SK-N-SH (cell line): ENCODE measurements at regions not wholly inside any gene's neighbourhood (a gene's known extent, or its start where the extent isn't known, plus 50 kb on each side); places are given as distances from the start of the nearest gene placed in this dataset.

Experiments
- CTCF ChIA-PET: fragments of 300-600, 350-600 bp; formaldehyde crosslinking; extraction: SDS; loops from one replicate; lab custom pipeline; 2021; lab: Yijun Ruan, JAX
- POLR2A ChIA-PET: fragments of 350-600 bp; sonication (Branson Sonifier 250); formaldehyde crosslinking; extraction: SDS; loops from one replicate; lab custom pipeline; 2020; ENCODE audit warnings: antibody characterized with exemption, inconsistent platforms; lab: Yijun Ruan, JAX
- DNase-seq: peaks from one replicate; pipeline ENCODE4 v3.0.0; 2012
- H2AFZ ChIP-seq: fragments of 200-600 bp; sonication (generic); 2 replicates; pipeline ENCODE4 v1.8.1; 2016; ENCODE audit warnings: antibody characterized with exemption, mild to moderate bottlenecking, low read depth
- H3F3A ChIP-seq: fragments of 200-600 bp; sonication (generic); replicated peaks from 2 replicates; pipeline ENCODE3; 2016; ENCODE audit warnings: antibody characterized with exemption, mild to moderate bottlenecking; ENCODE audit not compliant: insufficient read depth
- H3K27ac ChIP-seq, 2 experiments: fragments of 200-500 bp in 1 of 2; fragments of 200-600 bp in 1 of 2; sonication (Bioruptor generic) in 1 of 2; sonication (generic), shearing (Covaris generic) in 1 of 2; 2 replicates each; pipeline versions ENCODE4 v1.5.1 to v1.6.1; 2014 to 2016; ENCODE audit warnings: low read depth in 2 of 2, inconsistent platforms in 1 of 2, low read length in 1 of 2, mild to moderate bottlenecking in 1 of 2, mixed read lengths in 1 of 2
- H3K27me3 ChIP-seq: fragments of 200-600 bp; sonication (generic), shearing (Covaris generic); 2 replicates; pipeline ENCODE4 v1.6.1; 2016; ENCODE audit warnings: mixed run types; ENCODE audit not compliant: insufficient read depth
- H3K36me3 ChIP-seq, 2 experiments: fragments of 200-500 bp in 1 of 2; fragments of 200-600 bp in 1 of 2; sonication (Bioruptor generic) in 1 of 2; sonication (generic) in 1 of 2; replicated peaks in 1 of 2; 2 replicates each; pipeline versions ENCODE3 to v1.5.1; 2014 to 2016; ENCODE audit warnings: low read length in 1 of 2, mild to moderate bottlenecking in 1 of 2; ENCODE audit not compliant: insufficient read depth in 2 of 2, control insufficient read depth in 1 of 2
- H3K4me1 ChIP-seq, 2 experiments: fragments of 200-500 bp in 1 of 2; fragments of 200-600 bp in 1 of 2; sonication (Bioruptor generic) in 1 of 2; sonication (generic), shearing (Covaris generic) in 1 of 2; 2 replicates each; pipeline versions ENCODE4 v1.5.1 to v1.6.1; 2014 to 2016; ENCODE audit warnings: low read depth in 1 of 2, low read length in 1 of 2, mixed run types in 1 of 2; ENCODE audit not compliant: insufficient read depth in 2 of 2, control insufficient read depth in 1 of 2
- H3K4me2 ChIP-seq: fragments of 200-600 bp; sonication (generic), shearing (Covaris generic); 2 replicates; pipeline ENCODE4 v1.6.1; 2017; ENCODE audit warnings: mixed run types
- H3K4me3 ChIP-seq, 2 experiments: fragments of 200-500 bp in 1 of 2; fragments of 200-600 bp in 1 of 2; sonication (Bioruptor generic) in 1 of 2; sonication (generic), shearing (Covaris generic) in 1 of 2; 2 replicates each; pipeline versions ENCODE4 v1.5.1 to v1.8.1; 2014 to 2016; ENCODE audit warnings: low read depth in 2 of 2, inconsistent platforms in 1 of 2, low read length in 1 of 2, mild to moderate bottlenecking in 1 of 2, mixed read lengths in 1 of 2, moderate library complexity in 1 of 2
- H3K79me2 ChIP-seq: fragments of 200-600 bp; sonication (generic); 2 replicates; pipeline ENCODE4 v1.8.1; 2017; ENCODE audit warnings: mild to moderate bottlenecking; ENCODE audit not compliant: insufficient read depth
- H3K9ac ChIP-seq: fragments of 200-600 bp; sonication (generic); 2 replicates; pipeline ENCODE4 v1.6.1; 2017; ENCODE audit warnings: mixed run types
- H3K9me2 ChIP-seq: fragments of 200-600 bp; sonication (generic); 2 replicates; pipeline ENCODE4 v1.6.1; 2017; ENCODE audit warnings: mixed run types
- H3K9me3 ChIP-seq: fragments of 200-600 bp; sonication (generic); 2 replicates; pipeline ENCODE4 v1.6.1; 2017; ENCODE audit warnings: mixed run types, mild to moderate bottlenecking, moderate library complexity
- H4K20me1 ChIP-seq: fragments of 200-600 bp; sonication (generic); 2 replicates; pipeline ENCODE4 v1.6.1; 2017; ENCODE audit warnings: mild to moderate bottlenecking, mixed run types; ENCODE audit not compliant: insufficient read depth
- EP300 ChIP-seq, 2 experiments: IDR thresholded peaks; 2 replicates each; pipeline versions ENCODE4 v1.4.0 to v1.6.1; 2012; ENCODE audit warnings: borderline replicate concordance in 1 of 2, low read depth in 1 of 2, low read length in 1 of 2
- EZH2phosphoT487 ChIP-seq: fragments of 200-600 bp; sonication (generic); IDR thresholded peaks from 2 replicates; pipeline ENCODE4 v1.6.1; 2017; ENCODE audit warnings: low read depth, mixed run types, mild to moderate bottlenecking, antibody characterized with exemption, moderate library complexity, borderline replicate concordance
- FOXJ3 ChIP-seq: sonication (generic); formaldehyde crosslinking; IDR thresholded peaks from 2 replicates; pipeline ENCODE4 v1.5.1; 2020; ENCODE audit warnings: mild to moderate bottlenecking, missing genetic modification reagents
- FOXM1 ChIP-seq: IDR thresholded peaks from 2 replicates; pipeline ENCODE4 v1.4.0; 2012; ENCODE audit warnings: low read depth, mild to moderate bottlenecking
- GATA2 ChIP-seq: sonication (generic); formaldehyde crosslinking; IDR thresholded peaks from 2 replicates; pipeline ENCODE4 v1.5.0; 2020; ENCODE audit warnings: mild to moderate bottlenecking, missing genetic modification reagents
- MAX ChIP-seq: IDR thresholded peaks from 2 replicates; pipeline ENCODE4 v1.4.0; 2012; ENCODE audit warnings: low read depth
- MEF2A ChIP-seq: IDR thresholded peaks from 2 replicates; pipeline ENCODE4 v1.4.0; 2012; ENCODE audit warnings: low read depth, borderline replicate concordance
- NFIC ChIP-seq: IDR thresholded peaks from 2 replicates; pipeline ENCODE4 v1.4.0; 2012; ENCODE audit warnings: borderline replicate concordance
- PBX3 ChIP-seq: IDR thresholded peaks from 2 replicates; pipeline ENCODE4; 2012
- POLR2AphosphoS5 ChIP-seq: IDR thresholded peaks from 2 replicates; pipeline ENCODE4 v1.6.1; 2012; ENCODE audit warnings: low read depth, low read length
- RCOR1 ChIP-seq: fragments of 150-350 bp; IDR thresholded peaks from 2 replicates; pipeline ENCODE4 v1.6.1; 2017; ENCODE audit warnings: antibody characterized with exemption, low read length
- RFX5 ChIP-seq: IDR thresholded peaks from 2 replicates; pipeline ENCODE4 v1.6.1; 2012; ENCODE audit warnings: mild to moderate bottlenecking, improper control_type of control experiment, low read length
- RXRA ChIP-seq: IDR thresholded peaks from 2 replicates; pipeline ENCODE4 v1.4.0; 2012; ENCODE audit warnings: low read depth, mild to moderate bottlenecking, borderline replicate concordance
- TEAD4 ChIP-seq: IDR thresholded peaks from 2 replicates; pipeline ENCODE4 v1.4.0; 2012; ENCODE audit warnings: mild to moderate bottlenecking, borderline replicate concordance; ENCODE audit not compliant: insufficient read depth
- USF1 ChIP-seq: IDR thresholded peaks from 2 replicates; pipeline ENCODE4 v1.4.0; 2012; ENCODE audit warnings: low read depth, borderline replicate concordance
- USF2 ChIP-seq: fragments of 150-350 bp; IDR thresholded peaks from 2 replicates; pipeline ENCODE4 v1.6.1; 2017; ENCODE audit warnings: antibody characterized with exemption, low read length, low read depth, borderline replicate concordance
- WGBS: methylation state at CpG from one replicate; pipeline ENCODE4 v1.1.6; 2017; ENCODE audit warnings: low lambda C conversion rate; 5-methylcytosine and 5-hydroxymethylcytosine counted together
- TF ChIP-seq, protein P1 (sequence below): fragments of 150-350 bp; IDR thresholded peaks from 2 replicates; pipeline ENCODE4 v1.6.1; 2016; ENCODE audit warnings: mild to moderate bottlenecking, low read depth, low read length

- no peaks in the 10 kb centered on the region for H3K79me2 ChIP-seq
- no peaks in the 10 kb centered on the region for H3K9me2 ChIP-seq
- no peak for DNase-seq
- no peak overlapping the region for H2AFZ ChIP-seq
- H3F3A ChIP-seq, result no peaks in the 10 kb centered on the region
- H3K36me3 ChIP-seq, result no peaks in the 10 kb centered on the region
- H3K9ac ChIP-seq, result no peak overlapping the region
- no peak for TF ChIP-seq MEF2A
- peak; percentile 27; the same call in 1 of the 2 replicates for TF ChIP-seq GATA2 (CRISPR knock-in tag)
- peaks cover 0 to 9% of the 10 kb centered on the region in 2 experiments; a peak in 1 of 4 replicates for H3K4me1 ChIP-seq
- H4K20me1 ChIP-seq, result no peaks in the 10 kb centered on the region
- no peaks in the 10 kb centered on the region for H3K9me3 ChIP-seq
- no peak overlapping the region for H3K27ac ChIP-seq
- no peak overlapping the region for H3K4me2 ChIP-seq
- 15% methylated on average over 1 of the region's 1 CpG for WGBS
- ChIA-PET POLR2A (no interaction called here), CTCF (interaction anchor here (1.3 to 3.6 kb wide), 2 partner anchors 8 to 48 kb away, joined by 3 to 31 read pairs; no protein-coding TSS in a partner anchor)
- H3K4me3 ChIP-seq, result no peak overlapping the region
- no peaks in the 10 kb centered on the region for H3K27me3 ChIP-seq
Measured at GRCh38 chr1:36641776-36642175, 159.1 kb upstream of the CSF3R start.

- H3K4me2 ChIP-seq, result no peak overlapping the region
- H3K9me2 ChIP-seq, result no peaks in the 10 kb centered on the region
- POLR2A ChIA-PET, result no interaction called here
- no peaks in the 10 kb centered on the region for H4K20me1 ChIP-seq
- H3K27ac ChIP-seq, result no peak overlapping the region
- H3K9me3 ChIP-seq, result no peaks in the 10 kb centered on the region
- no peaks in the 10 kb centered on the region for H3K36me3 ChIP-seq
- H3K27me3 ChIP-seq, result no peaks in the 10 kb centered on the region
- WGBS, result 40% methylated on average over 2 of the region's 2 CpGs
- H2AFZ ChIP-seq, result no peak overlapping the region
- CTCF ChIA-PET, result interaction anchor here (0.8 to 3.6 kb wide), 5 partner anchors 10 to 124 kb away, joined by 3 to 31 read pairs (median 5); no protein-coding TSS in a partner anchor
- H3K4me3 ChIP-seq, result no peak overlapping the region
- H3F3A ChIP-seq, result no peaks in the 10 kb centered on the region
- H3K79me2 ChIP-seq, result no peaks in the 10 kb centered on the region
- peaks cover 0 to 9% of the 10 kb centered on the region in 2 experiments; a peak in 1 of 4 replicates for H3K4me1 ChIP-seq
- TF ChIP-seq USF1, result no peak
- TF ChIP-seq EZH2phosphoT487, result no peak
- TF ChIP-seq RCOR1, result no peak
- TF ChIP-seq TEAD4, result no peak
- TF ChIP-seq, protein P1, sequence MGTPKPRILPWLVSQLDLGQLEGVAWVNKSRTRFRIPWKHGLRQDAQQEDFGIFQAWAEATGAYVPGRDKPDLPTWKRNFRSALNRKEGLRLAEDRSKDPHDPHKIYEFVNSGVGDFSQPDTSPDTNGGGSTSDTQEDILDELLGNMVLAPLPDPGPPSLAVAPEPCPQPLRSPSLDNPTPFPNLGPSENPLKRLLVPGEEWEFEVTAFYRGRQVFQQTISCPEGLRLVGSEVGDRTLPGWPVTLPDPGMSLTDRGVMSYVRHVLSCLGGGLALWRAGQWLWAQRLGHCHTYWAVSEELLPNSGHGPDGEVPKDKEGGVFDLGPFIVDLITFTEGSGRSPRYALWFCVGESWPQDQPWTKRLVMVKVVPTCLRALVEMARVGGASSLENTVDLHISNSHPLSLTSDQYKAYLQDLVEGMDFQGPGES, result no peak
- no peak for TF ChIP-seq POLR2AphosphoS5
- TF ChIP-seq MAX, result no peak
- TF ChIP-seq MEF2A, result no peak
- TF ChIP-seq USF2, result no peak
- no peak for TF ChIP-seq PBX3
- no peak for TF ChIP-seq RXRA
- TF ChIP-seq NFIC, result no peak
- TF ChIP-seq EP300 (IDR thresholded peaks at IDR 0.05; ENCODE audit: borderline replicate concordance in 1 of 2, low read depth in 1 of 2, low read length in 1 of 2), result no peak
- no peak for TF ChIP-seq RFX5
- TF ChIP-seq FOXJ3 (CRISPR knock-in tag), result no peak
- no peak for TF ChIP-seq FOXM1
- no peak overlapping the region for H3K9ac ChIP-seq
- no peak for DNase-seq
Measured at GRCh38 chr1:36639461-36639860, 156.7 kb upstream of the CSF3R start.
